Skeletal muscle cell (primary cell): ENCODE measurements at regions not wholly inside any gene's neighbourhood (a gene's known extent, or its start where the extent isn't known, plus 50 kb on each side); places are given as distances from the start of the nearest gene placed in this dataset.

Source experiments
- DNase-seq: peaks from one replicate; pipeline ENCODE4 v3.0.0-alpha.2; 2010; ENCODE audit warnings: low read depth
- H3K4me3 ChIP-seq: 2 replicates; pipeline ENCODE4 v1.5.1; 2011; ENCODE audit warnings: low read depth, mild to moderate bottlenecking, control low read depth, low read length, moderate library complexity

GRCh38 chr6:105476978-105477377 is 74.1 kb upstream of the PREP start:
- no peak for DNase-seq
- H3K4me3 ChIP-seq, result no peak overlapping the region

GRCh38 chr6:105474234-105474633 is 71.4 kb upstream of the PREP start:
- DNase-seq, result no peak
- no peak overlapping the region for H3K4me3 ChIP-seq

- no peak overlapping the region for H3K4me3 ChIP-seq
- DNase-seq, result no peak
Observed at GRCh38 chr6:105469946-105470345, 67.1 kb upstream of the PREP start.

GRCh38 chr6:105468850-105469249 is 66.0 kb upstream of the PREP start:
- no peak for DNase-seq

GRCh38 chr6:105460860-105461259 is 58.0 kb upstream of the PREP start:
- DNase-seq, result no peak
- no peak overlapping the region for H3K4me3 ChIP-seq

More at GRCh38 chr6:105468850-105469249, 66.0 kb upstream of the PREP start:
- H3K4me3 ChIP-seq, result no peak overlapping the region

- no peak overlapping the region for H3K4me3 ChIP-seq
- DNase-seq, result peak; percentile 65
Observed at GRCh38 chr6:105459864-105460263, 57.0 kb upstream of the PREP start.

- peak; percentile 68 for DNase-seq
- H3K4me3 ChIP-seq, result no peak overlapping the region
Observed at GRCh38 chr6:105459049-105459448, 56.2 kb upstream of the PREP start.

- no peak overlapping the region for H3K4me3 ChIP-seq
- no peak for DNase-seq
Observed at GRCh38 chr6:105458551-105458950, 55.7 kb upstream of the PREP start.

- DNase-seq, result no peak
- no peak overlapping the region for H3K4me3 ChIP-seq
Observed at GRCh38 chr6:105458084-105458483, 55.2 kb upstream of the PREP start.

- no peak overlapping the region for H3K4me3 ChIP-seq
- no peak for DNase-seq
Observed at GRCh38 chr6:105453968-105454367, 51.1 kb upstream of the PREP start.

- DNase-seq, result no peak
Observed at GRCh38 chr6:105452924-105453756, 50.3 kb upstream of the PREP start.

More at GRCh38 chr6:105452924-105453756, 50.3 kb upstream of the PREP start:
- no peak overlapping the region for H3K4me3 ChIP-seq
